ENCODE measurements at regions not wholly inside any gene's neighbourhood (a gene's known extent, or its start where the extent isn't known, plus 50 kb on each side); places are given as distances from the start of the nearest gene placed in this dataset.

DNA sequence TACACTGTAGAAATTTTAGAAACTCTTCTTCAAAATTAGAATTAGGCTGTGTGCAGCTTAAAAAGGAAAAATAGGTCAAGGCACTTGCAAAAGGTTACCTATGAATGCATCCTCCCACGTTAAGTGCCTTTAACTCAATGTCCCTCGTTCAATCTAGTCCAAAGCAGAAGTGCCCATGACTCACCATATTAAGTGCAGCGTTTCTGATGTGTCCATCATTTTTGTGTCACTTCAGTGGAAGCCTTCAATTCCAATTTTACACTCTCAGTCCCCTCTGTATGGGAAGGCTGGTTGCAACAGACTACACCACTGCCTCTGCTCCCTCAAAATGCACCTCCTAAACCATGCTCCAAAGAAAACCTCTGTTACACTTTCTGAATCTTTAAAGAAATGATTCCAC is 53.4 kb downstream of the FOXB1 start:
- no peak for DNase-seq (ENCODE audit: low read depth)
- TF ChIP-seq, protein P1, sequence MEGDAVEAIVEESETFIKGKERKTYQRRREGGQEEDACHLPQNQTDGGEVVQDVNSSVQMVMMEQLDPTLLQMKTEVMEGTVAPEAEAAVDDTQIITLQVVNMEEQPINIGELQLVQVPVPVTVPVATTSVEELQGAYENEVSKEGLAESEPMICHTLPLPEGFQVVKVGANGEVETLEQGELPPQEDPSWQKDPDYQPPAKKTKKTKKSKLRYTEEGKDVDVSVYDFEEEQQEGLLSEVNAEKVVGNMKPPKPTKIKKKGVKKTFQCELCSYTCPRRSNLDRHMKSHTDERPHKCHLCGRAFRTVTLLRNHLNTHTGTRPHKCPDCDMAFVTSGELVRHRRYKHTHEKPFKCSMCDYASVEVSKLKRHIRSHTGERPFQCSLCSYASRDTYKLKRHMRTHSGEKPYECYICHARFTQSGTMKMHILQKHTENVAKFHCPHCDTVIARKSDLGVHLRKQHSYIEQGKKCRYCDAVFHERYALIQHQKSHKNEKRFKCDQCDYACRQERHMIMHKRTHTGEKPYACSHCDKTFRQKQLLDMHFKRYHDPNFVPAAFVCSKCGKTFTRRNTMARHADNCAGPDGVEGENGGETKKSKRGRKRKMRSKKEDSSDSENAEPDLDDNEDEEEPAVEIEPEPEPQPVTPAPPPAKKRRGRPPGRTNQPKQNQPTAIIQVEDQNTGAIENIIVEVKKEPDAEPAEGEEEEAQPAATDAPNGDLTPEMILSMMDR (conservative IDR thresholded peaks at IDR 0.05; ENCODE audit: low read depth, low read length): no peak
- H3K4me3 ChIP-seq (ENCODE audit: low read length): no peak overlapping the region

DNA sequence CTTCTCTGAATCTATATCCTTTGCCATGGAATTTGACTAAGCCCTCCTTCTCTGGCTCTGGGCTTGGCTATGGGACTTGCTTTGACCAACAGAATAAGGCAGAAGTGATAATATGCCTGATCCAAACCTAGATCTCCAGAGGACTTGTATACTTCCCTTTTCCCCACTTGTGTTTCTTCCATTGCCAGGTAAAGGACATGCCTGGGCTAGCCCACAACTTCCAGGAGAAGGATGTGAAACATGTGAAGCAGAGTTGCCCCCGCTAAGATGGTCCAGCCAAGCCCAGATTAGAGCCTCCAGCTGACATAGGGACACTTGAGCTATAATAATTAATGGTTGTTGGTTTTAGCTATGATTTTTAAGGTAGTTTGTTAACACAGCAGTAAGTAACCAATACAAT is 55.1 kb downstream of the FOXB1 start:
- TF ChIP-seq, protein P1 (conservative IDR thresholded peaks at IDR 0.05; ENCODE audit: low read depth, low read length): no peak
- H3K4me3 ChIP-seq (ENCODE audit: low read length): no peak overlapping the region
- DNase-seq (ENCODE audit: low read depth): no peak

DNA sequence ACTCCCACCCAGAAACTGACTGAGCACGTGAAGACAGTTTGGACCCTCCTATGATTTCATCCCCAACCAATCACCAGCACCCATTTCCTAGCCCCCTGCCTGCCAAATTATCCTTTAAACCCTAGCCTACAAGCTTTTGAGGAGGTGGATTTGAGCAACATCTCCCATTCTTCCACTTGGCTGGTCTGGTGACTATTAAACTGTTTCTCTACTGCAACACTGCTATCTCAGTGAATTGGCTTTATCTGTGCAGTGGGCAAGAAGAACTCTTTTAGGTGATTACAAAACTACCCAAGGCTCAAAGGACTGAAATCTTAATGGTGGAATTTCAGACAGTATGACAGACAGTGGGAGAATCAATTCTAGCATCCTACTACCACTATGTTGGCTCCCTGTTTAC is 57.6 kb downstream of the FOXB1 start:
- TF ChIP-seq, protein P1 (conservative IDR thresholded peaks at IDR 0.05; ENCODE audit: low read depth, low read length): no peak
- DNase-seq (ENCODE audit: low read depth): no peak
- H3K4me3 ChIP-seq (ENCODE audit: low read length): no peak overlapping the region

DNA sequence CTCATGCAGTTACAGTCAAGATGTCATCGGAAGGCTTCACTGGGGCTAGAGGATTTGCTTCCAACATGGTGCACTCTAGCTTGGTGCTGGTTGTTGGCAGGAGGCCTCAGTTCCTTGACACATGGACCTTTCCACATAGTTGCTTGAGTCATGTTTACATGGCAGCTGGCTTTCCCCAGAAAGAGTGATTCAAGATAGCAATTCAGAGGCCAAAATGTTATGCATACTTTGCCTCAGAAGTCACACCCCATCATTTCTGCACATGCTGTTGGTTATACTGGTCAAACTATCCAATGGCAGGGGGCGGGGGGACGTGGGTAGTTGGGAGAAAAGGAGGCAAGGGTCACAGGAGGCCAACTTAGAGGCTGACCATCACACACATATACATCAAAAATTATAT is 58.7 kb downstream of the FOXB1 start:
- no peak for DNase-seq (ENCODE audit: low read depth)

DNA sequence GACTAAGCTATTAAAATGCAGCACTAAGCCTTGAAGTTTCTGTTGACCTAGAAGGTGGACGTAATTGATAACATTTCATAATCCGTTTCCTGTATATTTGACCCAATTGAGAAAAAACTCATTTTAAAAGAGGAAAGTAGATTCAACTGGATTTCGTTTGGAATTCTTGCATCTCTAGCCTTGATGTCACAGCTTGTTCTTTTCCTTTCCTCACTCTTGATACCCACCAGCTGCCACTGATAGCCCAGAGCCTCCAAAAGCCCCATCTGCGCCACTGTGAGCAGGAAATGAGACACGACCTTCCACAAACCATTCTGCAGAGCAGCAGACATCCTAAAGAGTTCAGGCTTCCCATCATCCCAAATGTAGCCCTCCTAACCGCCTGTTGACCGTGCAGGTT is 61.8 kb downstream of the FOXB1 start:
- no peak overlapping the region for H3K4me3 ChIP-seq (ENCODE audit: low read length)
- TF ChIP-seq, protein P1 (conservative IDR thresholded peaks at IDR 0.05; ENCODE audit: low read depth, low read length): no peak
- no peak for DNase-seq (ENCODE audit: low read depth)

More for the DNA sequence above, 58.7 kb downstream of the FOXB1 start:
- TF ChIP-seq, protein P1 (conservative IDR thresholded peaks at IDR 0.05; ENCODE audit: low read depth, low read length): no peak
- no peak overlapping the region for H3K4me3 ChIP-seq (ENCODE audit: low read length)

DNA sequence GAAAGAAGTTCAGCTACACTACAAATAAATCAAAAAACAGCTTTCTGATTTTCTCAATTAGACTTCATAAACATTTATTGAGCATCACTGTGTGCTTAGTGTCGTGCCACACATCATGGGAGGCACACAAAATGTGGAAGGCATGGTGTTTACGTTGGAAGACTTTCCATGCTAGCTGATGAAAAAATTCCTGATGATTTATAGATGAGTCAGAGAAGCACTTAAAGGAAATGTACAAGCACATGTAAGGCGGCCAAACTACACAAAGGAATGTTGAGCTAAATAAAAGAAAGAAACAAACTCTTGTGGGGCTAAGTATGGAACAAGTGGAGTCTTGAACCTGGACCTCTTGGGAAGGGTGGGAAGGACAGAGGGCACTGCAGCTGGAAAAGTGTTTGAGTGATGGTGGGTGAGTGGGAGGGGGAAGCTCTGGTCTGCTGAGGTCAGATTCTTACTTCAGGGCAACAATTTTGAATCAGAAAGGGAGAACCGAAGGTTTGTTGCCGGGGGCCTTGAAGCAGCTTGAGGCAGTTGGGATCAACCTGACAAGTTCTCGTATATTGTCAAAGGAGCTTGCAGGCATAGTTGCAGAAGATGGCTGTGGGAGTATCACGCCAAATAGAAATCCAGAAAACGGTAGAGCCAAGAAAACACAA is 66.9 kb downstream of the FOXB1 start:
- peak; percentile 43 for DNase-seq (ENCODE audit: low read depth)
- H3K4me3 ChIP-seq (ENCODE audit: low read length): no peak overlapping the region
- TF ChIP-seq, protein P1 (conservative IDR thresholded peaks at IDR 0.05; ENCODE audit: low read depth, low read length): no peak

DNA sequence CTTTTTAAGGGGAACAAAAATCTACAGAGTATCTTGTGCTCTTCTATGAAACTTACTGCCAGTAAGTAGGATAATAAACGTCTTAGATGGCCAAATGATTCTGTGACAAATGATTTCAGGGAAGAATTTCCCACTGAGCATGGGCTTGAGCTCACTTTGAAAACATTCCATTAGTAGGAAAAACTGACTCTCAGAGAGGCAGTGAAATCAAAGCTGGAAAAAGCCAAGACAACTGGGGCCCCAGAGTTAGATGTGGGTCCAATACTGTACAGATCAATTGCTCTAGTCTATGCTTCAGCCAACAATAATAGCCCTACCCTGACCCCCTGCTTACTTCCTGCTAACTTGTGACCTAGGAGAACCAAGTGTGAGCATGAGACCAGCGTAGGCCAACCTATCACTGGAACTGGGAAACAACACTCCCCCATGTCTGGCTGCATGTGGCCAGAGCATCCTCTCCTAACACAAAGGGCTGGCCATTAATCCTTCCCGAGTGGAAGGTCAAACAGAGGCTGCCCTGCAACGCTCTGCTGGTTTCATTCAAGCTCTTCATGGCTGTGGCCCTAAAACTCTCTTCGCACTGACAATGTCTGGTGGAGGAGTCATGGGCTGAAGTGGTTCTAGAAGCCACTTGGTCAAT is 68.8 kb downstream of the FOXB1 start:
- no peak overlapping the region for H3K4me3 ChIP-seq (ENCODE audit: low read length)
- TF ChIP-seq, protein P1 (conservative IDR thresholded peaks at IDR 0.05; ENCODE audit: low read depth, low read length): no peak
- no peak for DNase-seq (ENCODE audit: low read depth)

All from retinal pigment epithelial cell (primary cell).